NCI-H1105 treated with DMSO at 0.1 percent for 48 hours (cell line): ENCODE measurements at regions not wholly inside any gene's neighbourhood (a gene's known extent, or its start where the extent isn't known, plus 50 kb on each side); places are given as distances from the start of the nearest gene placed in this dataset.

Experiments
- DNase-seq: peaks from one replicate; lab custom pipeline; 2025; lab: John Stamatoyannopoulos, UW

- DNase-seq: no peak
These were observed 60.1 kb upstream of the MLN start for GRCh38 chr6:33863723-33864440.

GRCh38 chr6:33863084-33863483 is 59.3 kb upstream of the MLN start:
- no peak for DNase-seq

GRCh38 chr6:33862536-33862935 is 58.7 kb upstream of the MLN start:
- DNase-seq: no peak

GRCh38 chr6:33861722-33862121 is 57.9 kb upstream of the MLN start:
- no peak for DNase-seq

GRCh38 chr6:33860706-33861474 is 57.1 kb upstream of the MLN start:
- no peak for DNase-seq

- no peak for DNase-seq
These were observed 56.2 kb upstream of the MLN start for GRCh38 chr6:33860006-33860405.

GRCh38 chr6:33858804-33859505 is 55.2 kb upstream of the MLN start:
- no peak for DNase-seq

GRCh38 chr6:33857932-33858475 is 54.2 kb upstream of the MLN start:
- DNase-seq: no peak

GRCh38 chr6:33857093-33857931 is 53.5 kb upstream of the MLN start:
- DNase-seq: no peak

GRCh38 chr6:33856655-33857054 is 52.9 kb upstream of the MLN start:
- no peak for DNase-seq

GRCh38 chr6:33856031-33856590 is 52.3 kb upstream of the MLN start:
- no peak for DNase-seq

- DNase-seq: peak; percentile 79
These were observed 50.8 kb upstream of the MLN start for GRCh38 chr6:33854572-33855030.

GRCh38 chr6:33853736-33854135 is 49.9 kb upstream of the MLN start:
- DNase-seq: no peak
